ENCODE measurements at regions not wholly inside any gene's neighbourhood (a gene's known extent, or its start where the extent isn't known, plus 50 kb on each side); places are given as distances from the start of the nearest gene placed in this dataset.

GRCh38 chr2:71783215-71783614 lies 329.9 kb downstream of the DYSF start:
- DNase-seq (ENCODE audit: low read depth, low spot score): no peak
- no peak overlapping the region for H3K4me3 ChIP-seq (ENCODE audit: low read length)

GRCh38 chr2:71782323-71782722 lies 329.0 kb downstream of the DYSF start:
- H3K4me3 ChIP-seq (ENCODE audit: low read length): no peak overlapping the region
- no peak for DNase-seq (ENCODE audit: low read depth, low spot score)

GRCh38 chr2:71781695-71782228 lies 328.4 kb downstream of the DYSF start:
- no peak for DNase-seq (ENCODE audit: low read depth, low spot score)
- no peak overlapping the region for H3K4me3 ChIP-seq (ENCODE audit: low read length)

GRCh38 chr2:71780162-71780561 lies 326.8 kb downstream of the DYSF start:
- H3K4me3 ChIP-seq (ENCODE audit: low read length): no peak overlapping the region
- DNase-seq (ENCODE audit: low read depth, low spot score): no peak

GRCh38 chr2:71779774-71780105 lies 326.4 kb downstream of the DYSF start:
- no peak overlapping the region for H3K4me3 ChIP-seq (ENCODE audit: low read length)
- no peak for DNase-seq (ENCODE audit: low read depth, low spot score)

GRCh38 chr2:71778936-71779773 lies 325.8 kb downstream of the DYSF start:
- no peak for DNase-seq (ENCODE audit: low read depth, low spot score)
- no peak overlapping the region for H3K4me3 ChIP-seq (ENCODE audit: low read length)

- no peak overlapping the region for H3K4me3 ChIP-seq (ENCODE audit: low read length)
- no peak for DNase-seq (ENCODE audit: low read depth, low spot score)
Observed at GRCh38 chr2:71778514-71778913, 325.2 kb downstream of the DYSF start.

- DNase-seq (ENCODE audit: low read depth, low spot score): no peak
- no peak overlapping the region for H3K4me3 ChIP-seq (ENCODE audit: low read length)
Observed at GRCh38 chr2:71777946-71778345, 324.6 kb downstream of the DYSF start.

GRCh38 chr2:71776227-71776626 lies 322.9 kb downstream of the DYSF start:
- no peak overlapping the region for H3K4me3 ChIP-seq (ENCODE audit: low read length)

GRCh38 chr2:71773218-71773617 lies 319.9 kb downstream of the DYSF start:
- H3K4me3 ChIP-seq (ENCODE audit: low read length): no peak overlapping the region

More at GRCh38 chr2:71776227-71776626, 322.9 kb downstream of the DYSF start:
- no peak for DNase-seq (ENCODE audit: low read depth, low spot score)

GRCh38 chr2:71772510-71773172 lies 319.3 kb downstream of the DYSF start:
- DNase-seq (ENCODE audit: low read depth, low spot score): no peak
- no peak overlapping the region for H3K4me3 ChIP-seq (ENCODE audit: low read length)

More at GRCh38 chr2:71773218-71773617, 319.9 kb downstream of the DYSF start:
- no peak for DNase-seq (ENCODE audit: low read depth, low spot score)

GRCh38 chr2:71767663-71768062 lies 314.3 kb downstream of the DYSF start:
- no peak for DNase-seq (ENCODE audit: low read depth, low spot score)
- no peak overlapping the region for H3K4me3 ChIP-seq (ENCODE audit: low read length)

GRCh38 chr2:71759060-71759459 lies 305.7 kb downstream of the DYSF start:
- DNase-seq (ENCODE audit: low read depth, low spot score): no peak
- no peak overlapping the region for H3K4me3 ChIP-seq (ENCODE audit: low read length)

- DNase-seq (ENCODE audit: low read depth, low spot score): no peak
Observed at GRCh38 chr2:71757351-71757750, 304.0 kb downstream of the DYSF start.

GRCh38 chr2:71756280-71756906 lies 303.0 kb downstream of the DYSF start:
- no peak overlapping the region for H3K4me3 ChIP-seq (ENCODE audit: low read length)
- no peak for DNase-seq (ENCODE audit: low read depth, low spot score)

More at GRCh38 chr2:71757351-71757750, 304.0 kb downstream of the DYSF start:
- no peak overlapping the region for H3K4me3 ChIP-seq (ENCODE audit: low read length)

GRCh38 chr2:71751590-71751989 lies 298.2 kb downstream of the DYSF start:
- H3K4me3 ChIP-seq (ENCODE audit: low read length): no peak overlapping the region
- DNase-seq (ENCODE audit: low read depth, low spot score): no peak

- no peak for DNase-seq (ENCODE audit: low read depth, low spot score)
- H3K4me3 ChIP-seq (ENCODE audit: low read length): no peak overlapping the region
Observed at GRCh38 chr2:71749671-71750101, 296.3 kb downstream of the DYSF start.

- DNase-seq (ENCODE audit: low read depth, low spot score): no peak
- H3K4me3 ChIP-seq (ENCODE audit: low read length): no peak overlapping the region
Observed at GRCh38 chr2:71748227-71748626, 294.9 kb downstream of the DYSF start.

- H3K4me3 ChIP-seq (ENCODE audit: low read length): no peak overlapping the region
- DNase-seq (ENCODE audit: low read depth, low spot score): no peak
Observed at GRCh38 chr2:71747559-71747958, 294.2 kb downstream of the DYSF start.

GRCh38 chr2:71746946-71747501 lies 293.7 kb downstream of the DYSF start:
- DNase-seq (ENCODE audit: low read depth, low spot score): peak; percentile 64
- H3K4me3 ChIP-seq (ENCODE audit: low read length): no peak overlapping the region

Measured in Jurkat, Clone E6-1 (cell line).